H1 (cell line): ENCODE measurements at regions not wholly inside any gene's neighbourhood (a gene's known extent, or its start where the extent isn't known, plus 50 kb on each side); places are given as distances from the start of the nearest gene placed in this dataset.

Experiments used
- CTCF ChIA-PET: fragments of 300-600 bp; sonication (Branson Sonifier 250); formaldehyde crosslinking; loops from one replicate; lab custom pipeline; 2021; ENCODE audit not compliant: partially characterized antibody; lab: Charles Lee
- POLR2A ChIA-PET: fragments of 300-600 bp; sonication (Branson Sonifier 250); formaldehyde crosslinking; loops from one replicate; lab custom pipeline; 2021; ENCODE audit warnings: inconsistent platforms; ENCODE audit not compliant: partially characterized antibody; lab: Charles Lee
- DNase-seq, 2 experiments: peaks; one replicate each; pipeline versions ENCODE4 v3.0.0 to v3.0.0-alpha.2; 2010 to 2022; ENCODE audit warnings: low spot score in 2 of 2, low read depth in 1 of 2, mixed read lengths in 1 of 2
- FAIRE-seq: peaks from 2 replicates; lab custom pipeline; 2011; peaks lifted over from hg19 to GRCh38; lab: Jason Lieb, UNC
- H2AFZ ChIP-seq: 2 replicates; pipeline ENCODE4 v1.8.1; 2012; ENCODE audit warnings: low read length, inconsistent platforms
- H2AK5ac ChIP-seq: 2 replicates; pipeline ENCODE4 v1.6.1; 2013; ENCODE audit warnings: low read depth, low read length
- H2BK120ac ChIP-seq: replicated peaks from 2 replicates; pipeline ENCODE3; 2013; ENCODE audit warnings: low read depth, low read length, inconsistent platforms
- H2BK12ac ChIP-seq: 2 replicates; pipeline ENCODE4 v1.6.1; 2013; ENCODE audit warnings: low read depth, low read length
- H2BK15ac ChIP-seq: 2 replicates; pipeline ENCODE4 v1.6.1; 2013; ENCODE audit warnings: low read length
- H2BK20ac ChIP-seq: 2 replicates; pipeline ENCODE4 v1.6.1; 2013; ENCODE audit warnings: low read length
- H2BK5ac ChIP-seq: 2 replicates; pipeline ENCODE4 v1.6.1; 2013; ENCODE audit warnings: low read depth, low read length
- H3K14ac ChIP-seq: 2 replicates; pipeline ENCODE4 v1.6.1; 2013; ENCODE audit warnings: inconsistent platforms; ENCODE audit not compliant: insufficient read length
- H3K18ac ChIP-seq: 2 replicates; pipeline ENCODE4 v1.6.1; 2013; ENCODE audit warnings: low read length; ENCODE audit errors: extremely low read depth
- H3K23ac ChIP-seq: 2 replicates; pipeline ENCODE4 v1.6.1; 2013; ENCODE audit warnings: inconsistent platforms; ENCODE audit not compliant: insufficient read length
- H3K23me2 ChIP-seq: 2 replicates; pipeline ENCODE4 v1.6.1; 2013; ENCODE audit warnings: low read depth, low read length
- H3K27ac ChIP-seq: 2 replicates; pipeline ENCODE4 v1.6.1; 2011; ENCODE audit warnings: low read depth, low read length, inconsistent platforms
- H3K27me3 ChIP-seq, 4 experiments: replicated peaks in 1 of 4; 1 replicate in 1 of 4; 2 replicates in 3 of 4; pipeline versions ENCODE4 v1.6.1 to v1.8.1; 2011 to 2013; ENCODE audit warnings: low read length in 3 of 4, mild to moderate bottlenecking in 3 of 4, inconsistent platforms in 2 of 4, mixed read lengths in 2 of 4, moderate library complexity in 1 of 4; ENCODE audit not compliant: control insufficient read depth in 3 of 4, insufficient read depth in 3 of 4; ENCODE audit errors: extremely low read depth in 1 of 4
- H3K36me3 ChIP-seq, 4 experiments: 2 replicates each; pipeline versions ENCODE4 v1.6.1 to v1.8.1; 2011 to 2013; ENCODE audit warnings: mild to moderate bottlenecking in 4 of 4, low read length in 3 of 4, moderate library complexity in 2 of 4, control low read depth in 1 of 4, inconsistent platforms in 1 of 4; ENCODE audit not compliant: insufficient read depth in 4 of 4, control insufficient read depth in 2 of 4
- H3K4ac ChIP-seq: replicated peaks from 2 replicates; pipeline ENCODE3; 2013; ENCODE audit warnings: low read length, low read depth, mixed read lengths, inconsistent platforms; ENCODE audit not compliant: insufficient read length
- H3K4me1 ChIP-seq, 4 experiments: replicated peaks in 1 of 4; 1 replicate in 1 of 4; 2 replicates in 3 of 4; pipeline versions ENCODE4 v1.6.1 to v1.8.1; 2011 to 2013; ENCODE audit warnings: low read length in 3 of 4, inconsistent platforms in 2 of 4, mixed read lengths in 1 of 4; ENCODE audit not compliant: insufficient read depth in 4 of 4, control insufficient read depth in 3 of 4
- H3K4me2 ChIP-seq, 2 experiments: 2 replicates each; pipeline versions ENCODE4 v1.6.1 to v1.8.1; 2011 to 2013; ENCODE audit warnings: low read depth in 2 of 2, low read length in 2 of 2, control low read depth in 1 of 2, inconsistent platforms in 1 of 2, mild to moderate bottlenecking in 1 of 2; ENCODE audit not compliant: insufficient read depth in 1 of 2
- H3K4me3 ChIP-seq, 4 experiments: fragments of 200-600, 300-600 bp in 1 of 4; sonication (generic), shearing (Covaris generic), sonication (Bioruptor Twin) in 1 of 4; 2 replicates each; pipeline versions ENCODE4 v1.5.1 to v1.8.1; 2011 to 2016; ENCODE audit warnings: low read length in 4 of 4, low read depth in 3 of 4, control low read depth in 2 of 4, inconsistent platforms in 2 of 4, mild to moderate bottlenecking in 2 of 4, mixed read lengths in 1 of 4, moderate library complexity in 1 of 4; ENCODE audit not compliant: insufficient read depth in 2 of 4; ENCODE audit errors: extremely low read depth in 1 of 4
- H3K56ac ChIP-seq: replicated peaks from 2 replicates; pipeline ENCODE3; 2013; ENCODE audit warnings: low read depth, mild to moderate bottlenecking, mixed read lengths, low read length, inconsistent platforms; ENCODE audit not compliant: insufficient read length
- H3K79me1 ChIP-seq: 2 replicates; pipeline ENCODE4 v1.6.1; 2013; ENCODE audit warnings: low read depth, low read length, control low read depth
- H3K79me2 ChIP-seq, 2 experiments: 2 replicates each; pipeline versions ENCODE4 v1.6.1 to v1.8.1; 2012 to 2013; ENCODE audit warnings: low read length in 2 of 2, mild to moderate bottlenecking in 2 of 2, inconsistent platforms in 1 of 2; ENCODE audit not compliant: insufficient read depth in 2 of 2, control insufficient read depth in 1 of 2
- H3K9ac ChIP-seq, 4 experiments: replicated peaks in 1 of 4; 1 replicate in 1 of 4; 2 replicates in 3 of 4; pipeline versions ENCODE4 v1.6.1 to v1.8.1; 2011 to 2013; ENCODE audit warnings: low read depth in 3 of 4, low read length in 3 of 4, control low read depth in 2 of 4, mild to moderate bottlenecking in 2 of 4, moderate library complexity in 2 of 4, inconsistent platforms in 1 of 4; ENCODE audit errors: extremely low read depth in 1 of 4
- H3K9me3 ChIP-seq, 2 experiments: 2 replicates each; pipeline versions ENCODE4 v1.6.1 to v1.8.1; 2012 to 2013; ENCODE audit warnings: mild to moderate bottlenecking in 2 of 2, moderate library complexity in 2 of 2, control low read depth in 1 of 2, inconsistent platforms in 1 of 2, low read depth in 1 of 2, low read length in 1 of 2, mixed read lengths in 1 of 2; ENCODE audit not compliant: insufficient read depth in 2 of 2
- H4K20me1 ChIP-seq, 2 experiments: replicated peaks in 1 of 2; 2 replicates each; pipeline versions ENCODE3 to v1.8.1; 2011 to 2013; ENCODE audit warnings: inconsistent platforms in 2 of 2, low read length in 2 of 2, mild to moderate bottlenecking in 1 of 2; ENCODE audit not compliant: insufficient read depth in 2 of 2, control insufficient read depth in 1 of 2
- H4K5ac ChIP-seq: 2 replicates; pipeline ENCODE4 v1.6.1; 2013; ENCODE audit warnings: low read length, low read depth, mixed read lengths, inconsistent platforms; ENCODE audit not compliant: insufficient read length
- H4K8ac ChIP-seq: 2 replicates; pipeline ENCODE4 v1.8.0; 2013; ENCODE audit warnings: mild to moderate bottlenecking, moderate library complexity, low read length, inconsistent platforms; ENCODE audit not compliant: insufficient read depth; ENCODE audit errors: extremely low read depth
- H4K91ac ChIP-seq: replicated peaks from 2 replicates; pipeline ENCODE3; 2013; ENCODE audit warnings: low read length, mixed read lengths, inconsistent platforms; ENCODE audit not compliant: insufficient read length
- ASH2L ChIP-seq: fragments of 200-600, 300-600 bp; sonication (generic); IDR thresholded peaks from one replicate; pipeline ENCODE4 v1.7.1; 2017; ENCODE audit warnings: low read length
- BACH1 ChIP-seq: IDR thresholded peaks from 2 replicates; pipeline ENCODE4 v1.6.1; 2012; ENCODE audit warnings: low read length, improper control_type of control experiment
- CBX5 ChIP-seq: fragments of 300-800, 300-1000 bp; sonication (generic); IDR thresholded peaks from 2 replicates; pipeline ENCODE4 v1.7.1; 2016; ENCODE audit warnings: antibody characterized with exemption, low read length, low read depth
- CREB1 ChIP-seq: IDR thresholded peaks from 2 replicates; pipeline ENCODE4 v1.6.1; 2012; ENCODE audit warnings: inconsistent platforms
- CTCF ChIP-seq, 3 experiments: IDR thresholded peaks; 1 replicate in 2 of 3; 2 replicates in 1 of 3; pipeline versions ENCODE4 v1.5.1 to v1.6.1; 2011; ENCODE audit warnings: low read length in 3 of 3, mild to moderate bottlenecking in 3 of 3, inconsistent platforms in 2 of 3, low read depth in 1 of 3, moderate library complexity in 1 of 3; ENCODE audit not compliant: insufficient read depth in 1 of 3; ENCODE audit errors: control extremely low read depth in 1 of 3
- E2F6 ChIP-seq: IDR thresholded peaks from 2 replicates; pipeline ENCODE4 v1.6.1; 2012; ENCODE audit warnings: inconsistent platforms
- GTF2F1 ChIP-seq: IDR thresholded peaks from 2 replicates; pipeline ENCODE4 v1.6.1; 2012; ENCODE audit warnings: low read depth, low read length, improper control_type of control experiment, borderline replicate concordance
- HDAC6 ChIP-seq: IDR thresholded peaks from one replicate; pipeline ENCODE4 v1.7.1; 2012; ENCODE audit warnings: low read depth, mild to moderate bottlenecking, inconsistent platforms, low read length, moderate library complexity
- POU5F1 ChIP-seq: IDR thresholded peaks from 2 replicates; pipeline ENCODE4 v1.6.1; 2011; ENCODE audit warnings: low read depth, mild to moderate bottlenecking, low read length, moderate library complexity
- SRF ChIP-seq: IDR thresholded peaks from 2 replicates; pipeline ENCODE4 v1.6.1; 2011; ENCODE audit warnings: mild to moderate bottlenecking, low read depth, low read length, moderate library complexity
- TAF7 ChIP-seq: optimal IDR thresholded peaks from 2 replicates; pipeline ENCODE3; 2011; ENCODE audit warnings: low read depth, mild to moderate bottlenecking, inconsistent platforms, low read length, moderate library complexity, borderline replicate concordance
- ZNF274 ChIP-seq: IDR thresholded peaks from 2 replicates; pipeline ENCODE4 v1.7.0; 2012; ENCODE audit warnings: low read length, borderline replicate concordance; ENCODE audit errors: extremely low read depth
- WGBS, 2 experiments: shearing (Covaris generic) in 1 of 2; methylation state at CpG; one replicate each; pipeline versions ENCODE4 v1.1.6 to v1.1.7; 2013 to 2015; ENCODE audit warnings: low lambda C conversion rate in 2 of 2, mixed read lengths in 2 of 2, inconsistent platforms in 1 of 2, low coverage in 1 of 2, missing lambda C conversion rate in 1 of 2; ENCODE audit not compliant: insufficient replicate concordance in 2 of 2, insufficient coverage in 1 of 2, insufficient read length in 1 of 2; ENCODE audit errors: extremely low coverage in 1 of 2, missing lambda C conversion rate in 1 of 2; 5-methylcytosine and 5-hydroxymethylcytosine counted together

- no peak overlapping the region for H3K23ac ChIP-seq
- H3K27ac ChIP-seq: no peak overlapping the region
- no peak overlapping the region for H3K4me2 ChIP-seq
- peaks cover 0 to 2% (median 0%) of the 10 kb centered on the region in 4 experiments; a peak in 1 of 7 replicates for H3K4me1 ChIP-seq
- no peak for FAIRE-seq
- no peak overlapping the region for H2BK120ac ChIP-seq
- no peaks in the 10 kb centered on the region for H3K79me2 ChIP-seq
- no peak overlapping the region for H2BK5ac ChIP-seq
- H2BK12ac ChIP-seq: no peak overlapping the region
- no peak overlapping the region for H3K4ac ChIP-seq
- H3K9me3 ChIP-seq: no peaks in the 10 kb centered on the region
- no peak overlapping the region for H4K5ac ChIP-seq
- WGBS, 2 experiments: 94% methylated on average over 8 of the region's 10 CpGs; no CpG with 5 or more reads in 1 of the 2 experiments
- H3K4me3 ChIP-seq: no peak overlapping the region
- H3K56ac ChIP-seq: no peak overlapping the region
- H3K14ac ChIP-seq: no peak overlapping the region
- H2BK15ac ChIP-seq: no peak overlapping the region
- no peak overlapping the region for H4K91ac ChIP-seq
- no peaks in the 10 kb centered on the region for H3K36me3 ChIP-seq
- no peak overlapping the region for H3K18ac ChIP-seq
- ChIA-PET POLR2A (no interaction called here), CTCF (interaction anchor here (1.0 to 4.9 kb wide), 8 partner anchors 9 to 127 kb away, joined by 3 to 24 read pairs (median 5); no protein-coding TSS in a partner anchor)
- H2AFZ ChIP-seq: no peak overlapping the region
- no peaks in the 10 kb centered on the region for H4K20me1 ChIP-seq
- no peak overlapping the region for H2BK20ac ChIP-seq
- H2AK5ac ChIP-seq: no peak overlapping the region
- H3K27me3 ChIP-seq: no peaks in the 10 kb centered on the region; a peak in 1 of 7 replicates
- H4K8ac ChIP-seq: no peak overlapping the region
- no peak overlapping the region for H3K9ac ChIP-seq
- peaks cover 5% of the 10 kb centered on the region; the same call in 1 of the 2 replicates for H3K23me2 ChIP-seq
- DNase-seq: no peak
- no peaks in the 10 kb centered on the region for H3K79me1 ChIP-seq
- TF ChIP-seq ZNF274 (no peak), POU5F1 (no peak), GTF2F1 (no peak), ASH2L (no peak), CBX5 (no peak), SRF (no peak), CREB1 (no peak), HDAC6 (no peak), TAF7 (no peak), CTCF (IDR thresholded peaks at IDR 0.05; ENCODE audit: control extremely low read depth in 1 of 3, insufficient read depth in 1 of 3, low read depth in 1 of 3, low read length in 3 of 3) (no peak), BACH1 (no peak), E2F6 (no peak)
Observed at GRCh38 chr10:71029907-71030306, 141.5 kb upstream of the PCBD1 start.
